CD8-positive, alpha-beta memory T cell (primary cell): ENCODE measurements at regions not wholly inside any gene's neighbourhood (a gene's known extent, or its start where the extent isn't known, plus 50 kb on each side); places are given as distances from the start of the nearest gene placed in this dataset.

Source experiments
- CTCF ChIA-PET: fragments of 350-600 bp; sonication (Branson Sonifier 250); formaldehyde crosslinking; loops from one replicate; lab custom pipeline; 2021; ENCODE audit warnings: antibody characterized with exemption; lab: Charles Lee
- POLR2A ChIA-PET: fragments of 350-600 bp; sonication (Branson Sonifier 250); formaldehyde crosslinking; loops from one replicate; lab custom pipeline; 2021; ENCODE audit warnings: antibody characterized with exemption; lab: Charles Lee
- DNase-seq, 5 donors: peaks; one replicate each; pipeline versions ENCODE4 v3.0.0 to v3.0.0-alpha.2; 2020 to 2022; ENCODE audit warnings: mixed read lengths in 1 of 5
- H3K27ac ChIP-seq: one replicate; pipeline ENCODE4 v1.7.0; 2013; ENCODE audit warnings: low read depth, mild to moderate bottlenecking, low read length, moderate library complexity
- H3K27me3 ChIP-seq: 2 replicates; pipeline ENCODE4 v1.7.0; 2013; ENCODE audit warnings: low read length, mild to moderate bottlenecking; ENCODE audit not compliant: insufficient read depth, poor library complexity, severe bottlenecking
- H3K36me3 ChIP-seq: 2 replicates; pipeline ENCODE4 v1.7.0; 2013; ENCODE audit warnings: mild to moderate bottlenecking, low read length, moderate library complexity; ENCODE audit not compliant: insufficient read depth
- H3K4me1 ChIP-seq: 2 replicates; pipeline ENCODE4 v1.7.0; 2013; ENCODE audit warnings: mild to moderate bottlenecking, low read length, moderate library complexity; ENCODE audit not compliant: insufficient read depth
- H3K4me3 ChIP-seq: 2 replicates; pipeline ENCODE4 v1.7.0; 2013; ENCODE audit warnings: mild to moderate bottlenecking, low read length
- H3K9me3 ChIP-seq: 2 replicates; pipeline ENCODE4 v1.7.0; 2013; ENCODE audit warnings: mild to moderate bottlenecking, low read length
- H3K27ac Mint-ChIP-seq, 8 donors: one replicate each; pipeline ENCODE4 v1.8.0; 2020 to 2021; ENCODE audit warnings: mixed read lengths in 8 of 8, mild to moderate bottlenecking in 6 of 8, inconsistent platforms in 3 of 8, moderate library complexity in 3 of 8
- H3K27me3 Mint-ChIP-seq, 2 donors: one replicate each; pipeline ENCODE4 v1.8.0; 2020 to 2021; ENCODE audit warnings: mixed read lengths in 2 of 2, mild to moderate bottlenecking in 1 of 2, moderate library complexity in 1 of 2
- H3K36me3 Mint-ChIP-seq, 3 donors: one replicate each; pipeline ENCODE4 v1.8.0; 2020 to 2021; ENCODE audit warnings: mixed read lengths in 3 of 3, inconsistent platforms in 1 of 3, mild to moderate bottlenecking in 1 of 3
- H3K4me1 Mint-ChIP-seq, 3 donors: one replicate each; pipeline ENCODE4 v1.8.0; 2020 to 2021; ENCODE audit warnings: mixed read lengths in 3 of 3, inconsistent platforms in 1 of 3, mild to moderate bottlenecking in 1 of 3
- H3K4me3 Mint-ChIP-seq, 7 donors: one replicate each; pipeline ENCODE4 v1.8.0; 2020 to 2021; ENCODE audit warnings: mixed read lengths in 7 of 7, mild to moderate bottlenecking in 6 of 7, moderate library complexity in 4 of 7, inconsistent platforms in 2 of 7
- H3K9me3 Mint-ChIP-seq, 5 donors: one replicate each; pipeline ENCODE4 v1.8.0; 2020 to 2022; ENCODE audit warnings: mixed read lengths in 5 of 5, mild to moderate bottlenecking in 3 of 5, moderate library complexity in 2 of 5, inconsistent platforms in 1 of 5

DNA sequence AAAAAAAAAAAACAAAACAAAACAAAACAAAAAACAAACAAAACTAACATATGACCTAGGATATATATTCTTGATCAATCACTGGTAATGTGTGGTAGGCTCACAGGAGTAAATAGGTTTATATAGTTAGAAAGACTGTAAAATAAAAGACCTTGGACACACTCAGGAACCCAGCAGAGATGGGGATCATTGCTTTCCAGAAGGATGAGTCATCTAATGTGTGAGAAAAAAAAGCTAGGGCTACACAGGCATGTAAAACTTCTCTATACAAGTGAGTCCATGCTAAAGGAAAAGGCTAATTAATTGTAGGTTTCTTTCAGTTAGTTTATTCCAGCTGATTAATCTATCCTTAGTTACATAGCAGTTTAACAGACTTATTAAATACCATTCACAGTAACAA is 710.3 kb upstream of the ARPP21 start:
- DNase-seq = no peak
- Mint-ChIP-seq H3K27me3 (no peaks in the 10 kb centered on the region), H3K27ac (no peak overlapping the region), H3K4me3 (no peak overlapping the region), H3K4me1 (no peaks in the 10 kb centered on the region), H3K9me3 (peaks cover 2 to 29% (median 7%) of the 10 kb centered on the region in 5 donors), H3K36me3 (no peaks in the 10 kb centered on the region)
- POLR2A ChIA-PET = no interaction called here
- no peak overlapping the region for H3K4me3 ChIP-seq
- H3K4me1 ChIP-seq = no peaks in the 10 kb centered on the region
- no peaks in the 10 kb centered on the region for H3K9me3 ChIP-seq
- H3K27me3 ChIP-seq = no peaks in the 10 kb centered on the region
- CTCF ChIA-PET = no interaction called here
- H3K36me3 ChIP-seq = no peaks in the 10 kb centered on the region
- no peak overlapping the region for H3K27ac ChIP-seq

DNA sequence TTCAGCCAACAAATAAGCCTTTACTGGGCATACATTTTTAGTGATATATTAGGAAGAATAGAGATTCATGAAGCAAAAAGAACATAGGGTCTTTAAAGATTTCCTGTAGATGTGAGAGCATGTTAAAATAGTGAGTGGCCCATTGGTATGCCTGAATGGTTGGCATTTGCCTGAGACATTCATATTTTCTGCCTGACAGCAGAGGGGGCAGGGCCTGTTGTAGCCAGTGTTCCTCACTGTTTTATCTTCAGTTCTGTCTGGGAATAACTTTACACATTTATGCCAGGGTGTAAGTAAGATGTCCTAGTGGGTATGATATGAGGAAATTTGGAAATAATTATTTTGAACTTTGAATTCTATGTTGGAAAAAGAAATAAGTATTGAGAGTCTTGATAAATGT is 704.7 kb upstream of the ARPP21 start:
- Mint-ChIP-seq H3K27me3 (no peaks in the 10 kb centered on the region), H3K9me3 (peaks cover 2 to 17% (median 6%) of the 10 kb centered on the region in 5 donors), H3K4me1 (no peaks in the 10 kb centered on the region), H3K4me3 (no peak overlapping the region), H3K36me3 (no peaks in the 10 kb centered on the region), H3K27ac (no peak overlapping the region)
- no peaks in the 10 kb centered on the region for H3K27me3 ChIP-seq
- CTCF ChIA-PET = no interaction called here
- no peaks in the 10 kb centered on the region for H3K36me3 ChIP-seq
- no peak overlapping the region for H3K27ac ChIP-seq
- H3K9me3 ChIP-seq = no peaks in the 10 kb centered on the region
- no peak overlapping the region for H3K4me3 ChIP-seq
- no peaks in the 10 kb centered on the region for H3K4me1 ChIP-seq
- POLR2A ChIA-PET = no interaction called here
- DNase-seq = no peak

DNA sequence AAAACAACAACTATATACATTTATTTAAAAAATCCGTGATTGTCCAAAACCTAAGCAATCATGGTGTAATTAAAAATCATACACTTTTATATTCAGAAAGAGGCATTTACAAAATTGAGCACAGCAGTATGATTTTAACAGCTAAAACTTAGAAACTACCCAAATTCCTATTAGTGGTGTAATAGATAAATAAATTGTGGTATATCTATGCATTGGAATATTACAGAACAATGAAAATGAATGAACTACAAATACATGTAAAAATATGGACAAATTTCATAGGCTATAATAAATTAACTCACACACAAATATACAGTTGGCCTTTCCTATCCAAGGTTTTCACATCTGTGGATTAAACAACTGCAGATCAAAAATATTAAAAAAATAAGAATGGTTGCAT is 700.5 kb upstream of the ARPP21 start:
- Histone ChIP-seq H3K4me1 (no peaks in the 10 kb centered on the region), H3K9me3 (no peaks in the 10 kb centered on the region), H3K4me3 (no peak overlapping the region), H3K36me3 (no peaks in the 10 kb centered on the region), H3K27me3 (no peaks in the 10 kb centered on the region), H3K27ac (no peak overlapping the region)
- DNase-seq = no peak
- Mint-ChIP-seq H3K36me3 (no peaks in the 10 kb centered on the region), H3K9me3 (peaks cover 2 to 7% (median 3%) of the 10 kb centered on the region in 5 donors), H3K27me3 (no peaks in the 10 kb centered on the region), H3K4me3 (no peak overlapping the region), H3K27ac (no peak overlapping the region), H3K4me1 (no peaks in the 10 kb centered on the region)
- ChIA-PET CTCF (no interaction called here), POLR2A (no interaction called here)

DNA sequence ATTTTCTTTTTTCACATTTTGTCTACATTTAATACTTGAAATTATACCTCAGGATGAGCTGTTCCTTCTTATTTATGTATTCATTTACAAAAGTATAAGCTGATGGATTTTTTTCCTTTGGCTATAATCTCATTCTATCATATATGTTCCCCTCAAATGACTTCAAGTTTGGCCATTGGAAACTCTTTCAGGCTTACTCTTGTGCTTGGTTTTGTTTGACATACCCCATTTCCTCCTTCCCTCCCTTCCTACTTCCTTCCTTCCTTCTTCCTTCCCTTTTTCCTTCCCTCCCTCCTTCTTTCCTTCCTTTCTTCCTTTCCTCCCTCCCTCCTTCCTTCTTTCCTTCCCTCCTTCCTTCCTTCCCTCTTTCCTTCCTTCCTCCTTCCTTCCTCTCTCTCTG is 697.1 kb upstream of the ARPP21 start:
- Mint-ChIP-seq H3K4me3 (no peak overlapping the region), H3K4me1 (no peaks in the 10 kb centered on the region), H3K9me3 (peaks cover 0 to 8% (median 2%) of the 10 kb centered on the region in 5 donors), H3K27me3 (peaks cover 0 to 1% of the 10 kb centered on the region in 2 donors), H3K36me3 (no peaks in the 10 kb centered on the region), H3K27ac (no peak overlapping the region)
- Histone ChIP-seq H3K27me3 (no peaks in the 10 kb centered on the region), H3K36me3 (no peaks in the 10 kb centered on the region), H3K9me3 (no peaks in the 10 kb centered on the region), H3K27ac (no peak overlapping the region), H3K4me1 (no peaks in the 10 kb centered on the region), H3K4me3 (no peak overlapping the region)
- DNase-seq = no peak
- CTCF ChIA-PET = no interaction called here
- POLR2A ChIA-PET = no interaction called here

DNA sequence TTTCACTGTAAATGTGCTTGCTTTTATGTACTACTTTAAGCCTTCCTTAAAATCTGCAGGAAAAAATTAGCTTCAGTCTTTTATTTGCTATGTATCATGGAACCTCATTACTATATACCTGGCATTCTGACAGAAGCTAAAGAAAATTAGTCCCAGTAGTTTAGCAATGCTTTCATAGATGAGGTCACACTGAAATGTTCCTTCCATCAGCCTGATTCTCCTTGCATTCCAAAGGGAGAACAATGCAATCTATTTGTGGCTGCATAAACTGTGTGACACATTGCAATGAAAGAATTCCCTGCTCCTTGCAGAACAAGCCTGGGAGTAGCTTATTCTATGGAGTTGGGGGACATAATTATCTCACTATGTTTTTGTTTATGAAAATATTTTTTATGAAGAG is 691.5 kb upstream of the ARPP21 start:
- Mint-ChIP-seq H3K27ac (no peak overlapping the region), H3K9me3 (peaks cover 2 to 17% (median 6%) of the 10 kb centered on the region in 5 donors), H3K36me3 (no peaks in the 10 kb centered on the region), H3K4me1 (no peaks in the 10 kb centered on the region), H3K4me3 (no peak overlapping the region), H3K27me3 (peaks cover 0 to 1% of the 10 kb centered on the region in 2 donors)
- DNase-seq = no peak
- Histone ChIP-seq H3K27ac (no peak overlapping the region), H3K4me1 (no peaks in the 10 kb centered on the region), H3K4me3 (no peak overlapping the region), H3K36me3 (no peaks in the 10 kb centered on the region), H3K27me3 (no peaks in the 10 kb centered on the region), H3K9me3 (no peaks in the 10 kb centered on the region)
- ChIA-PET POLR2A (no interaction called here), CTCF (interaction anchor here (1.4 kb wide), 1 partner anchor 13 kb away, joined by 3 read pairs; no protein-coding TSS in a partner anchor)

DNA sequence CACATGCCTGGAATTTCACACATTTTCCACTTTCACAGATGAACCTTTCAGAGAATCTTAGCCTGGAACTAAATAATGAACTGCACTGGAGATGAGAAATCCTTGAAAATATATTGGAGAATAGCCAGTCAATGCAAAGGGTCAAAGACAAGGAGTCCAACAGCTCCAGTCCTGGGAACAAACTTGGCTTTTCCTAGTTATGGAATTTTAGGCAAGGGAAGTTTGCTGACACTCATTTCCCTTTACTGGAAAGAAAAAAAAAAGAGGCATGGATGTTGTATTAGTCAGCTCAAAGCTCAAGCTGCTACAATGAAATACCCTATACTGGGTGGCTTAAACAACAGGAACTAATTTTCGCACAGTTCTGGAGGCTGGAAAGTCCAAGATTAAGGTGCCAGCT is 690.8 kb upstream of the ARPP21 start:
- POLR2A ChIA-PET = no interaction called here
- no peaks in the 10 kb centered on the region for H3K27me3 ChIP-seq
- H3K4me3 ChIP-seq = no peak overlapping the region
- CTCF ChIA-PET = interaction anchor here (1.4 kb wide), 1 partner anchor 12 kb away, joined by 3 read pairs; no protein-coding TSS in a partner anchor
- Mint-ChIP-seq H3K36me3 (no peaks in the 10 kb centered on the region), H3K27ac (no peak overlapping the region), H3K4me3 (no peak overlapping the region), H3K4me1 (no peaks in the 10 kb centered on the region), H3K9me3 (peaks cover 2 to 17% (median 9%) of the 10 kb centered on the region in 5 donors), H3K27me3 (peaks cover 0 to 1% of the 10 kb centered on the region in 2 donors)
- no peak for DNase-seq
- no peaks in the 10 kb centered on the region for H3K9me3 ChIP-seq
- H3K27ac ChIP-seq = no peak overlapping the region
- H3K36me3 ChIP-seq = no peaks in the 10 kb centered on the region
- H3K4me1 ChIP-seq = no peaks in the 10 kb centered on the region

DNA sequence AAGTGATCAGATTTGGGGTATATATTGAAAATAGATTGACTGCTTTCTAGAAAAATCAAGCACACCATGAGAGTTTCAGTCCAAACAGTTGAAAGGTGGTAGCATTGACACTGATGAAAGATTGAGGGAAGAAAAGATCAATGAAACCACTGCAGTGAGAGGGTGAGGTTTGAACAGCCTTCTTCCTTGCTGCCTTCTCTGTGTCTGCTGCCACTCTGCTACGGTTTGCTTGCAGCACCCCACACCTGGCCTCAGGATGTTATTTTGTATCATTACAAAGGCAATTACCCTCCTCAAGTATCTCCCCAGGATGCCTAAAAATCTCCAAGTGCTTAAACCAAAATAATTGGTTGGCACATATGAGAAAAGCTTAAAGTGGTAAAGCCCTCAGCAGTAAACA is 683.6 kb upstream of the ARPP21 start:
- H3K27me3 Mint-ChIP-seq = no peaks in the 10 kb centered on the region
- no peak overlapping the region for H3K27ac ChIP-seq
- no peaks in the 10 kb centered on the region for H3K36me3 ChIP-seq
- H3K9me3 ChIP-seq = no peaks in the 10 kb centered on the region
- H3K9me3 Mint-ChIP-seq = peaks cover 0 to 24% (median 2%) of the 10 kb centered on the region in 5 donors
- DNase-seq = no peak
- no peaks in the 10 kb centered on the region for H3K4me1 ChIP-seq
- H3K4me1 Mint-ChIP-seq = no peaks in the 10 kb centered on the region
- CTCF ChIA-PET = no interaction called here
- POLR2A ChIA-PET = no interaction called here
- H3K4me3 ChIP-seq = no peak overlapping the region
- no peak overlapping the region for H3K27ac Mint-ChIP-seq
- no peaks in the 10 kb centered on the region for H3K36me3 Mint-ChIP-seq
- no peaks in the 10 kb centered on the region for H3K27me3 ChIP-seq
- no peak overlapping the region for H3K4me3 Mint-ChIP-seq

DNA sequence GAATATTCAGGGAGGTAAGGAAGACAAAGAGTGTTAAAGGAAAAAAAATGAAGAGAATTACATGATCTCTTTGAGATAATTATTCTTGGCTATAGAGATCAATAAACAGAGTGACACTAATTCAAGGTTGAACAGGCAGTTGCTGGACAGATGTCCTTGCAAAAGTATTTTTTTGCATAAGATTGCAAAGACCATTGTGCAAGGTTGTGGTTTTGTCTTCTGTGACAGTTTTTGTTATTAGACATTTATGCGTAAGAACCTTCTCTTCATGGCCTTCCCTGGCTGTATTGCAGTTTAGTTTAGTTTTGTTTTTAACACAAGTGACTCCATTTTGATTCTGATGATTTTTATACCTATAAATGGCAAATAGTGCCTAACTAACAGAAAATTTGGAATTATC is 682.8 kb upstream of the ARPP21 start:
- no peaks in the 10 kb centered on the region for H3K27me3 ChIP-seq
- H3K4me1 ChIP-seq = no peaks in the 10 kb centered on the region
- Mint-ChIP-seq H3K36me3 (no peaks in the 10 kb centered on the region), H3K4me3 (no peak overlapping the region), H3K27ac (no peak overlapping the region), H3K4me1 (no peaks in the 10 kb centered on the region), H3K9me3 (peaks cover 0 to 23% (median 2%) of the 10 kb centered on the region in 5 donors), H3K27me3 (no peaks in the 10 kb centered on the region)
- ChIA-PET CTCF (no interaction called here), POLR2A (no interaction called here)
- H3K27ac ChIP-seq = no peak overlapping the region
- no peaks in the 10 kb centered on the region for H3K36me3 ChIP-seq
- H3K9me3 ChIP-seq = no peaks in the 10 kb centered on the region
- no peak overlapping the region for H3K4me3 ChIP-seq
- DNase-seq = no peak

DNA sequence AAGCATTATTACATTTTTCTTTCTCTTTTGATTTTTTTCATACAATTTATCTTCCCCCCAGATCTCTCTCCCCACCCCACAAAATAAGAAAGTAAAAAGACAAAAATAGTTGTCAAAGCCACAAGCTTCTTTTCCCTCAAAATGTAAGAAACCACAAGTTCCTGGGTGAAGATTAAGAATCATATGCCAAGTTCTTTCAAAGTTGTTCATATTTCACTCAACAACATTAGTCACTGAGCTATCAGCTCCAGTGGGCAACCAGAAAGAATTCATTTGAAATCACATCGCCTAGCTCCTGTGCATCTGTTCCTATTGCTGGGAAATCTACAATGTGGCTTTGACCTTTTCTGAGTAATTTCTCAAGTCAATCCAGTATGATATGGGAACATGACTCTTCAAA is 681.6 kb upstream of the ARPP21 start:
- Histone ChIP-seq H3K27ac (no peak overlapping the region), H3K4me3 (no peak overlapping the region), H3K36me3 (no peaks in the 10 kb centered on the region), H3K9me3 (no peaks in the 10 kb centered on the region), H3K27me3 (no peaks in the 10 kb centered on the region), H3K4me1 (no peaks in the 10 kb centered on the region)
- no peaks in the 10 kb centered on the region for H3K4me1 Mint-ChIP-seq
- no peaks in the 10 kb centered on the region for H3K36me3 Mint-ChIP-seq
- no peaks in the 10 kb centered on the region for H3K27me3 Mint-ChIP-seq
- no peak for DNase-seq
- no peak overlapping the region for H3K27ac Mint-ChIP-seq
- ChIA-PET CTCF (no interaction called here), POLR2A (no interaction called here)
- peaks cover 0 to 23% (median 2%) of the 10 kb centered on the region in 5 donors for H3K9me3 Mint-ChIP-seq
- no peak overlapping the region for H3K4me3 Mint-ChIP-seq
